ENCODE measurements at regions not wholly inside any gene's neighbourhood (a gene's known extent, or its start where the extent isn't known, plus 50 kb on each side); places are given as distances from the start of the nearest gene placed in this dataset.

GRCh38 chrX:94041881-94042280, 367.9 kb downstream of the FAM133A start:
- H3K27ac ChIP-seq, result no peak overlapping the region
- no peak for TF ChIP-seq ZFX (IDR thresholded peaks at IDR 0.05; ENCODE audit: borderline replicate concordance)
- TF ChIP-seq CTCF (IDR thresholded peaks at IDR 0.05), result no peak

GRCh38 chrX:94045724-94046123, 371.7 kb downstream of the FAM133A start:
- no peak overlapping the region for H3K27ac ChIP-seq
- TF ChIP-seq CTCF (IDR thresholded peaks at IDR 0.05) (no peak), ZFX (IDR thresholded peaks at IDR 0.05; ENCODE audit: borderline replicate concordance) (no peak)

- no peak for TF ChIP-seq ZFX (IDR thresholded peaks at IDR 0.05; ENCODE audit: borderline replicate concordance)
- no peak for TF ChIP-seq CTCF (IDR thresholded peaks at IDR 0.05)
- H3K27ac ChIP-seq, result no peak overlapping the region
Observed at GRCh38 chrX:94051926-94052325, 377.9 kb downstream of the FAM133A start.

- H3K27ac ChIP-seq, result no peak overlapping the region
- TF ChIP-seq CTCF (IDR thresholded peaks at IDR 0.05) (no peak), ZFX (IDR thresholded peaks at IDR 0.05; ENCODE audit: borderline replicate concordance) (no peak)
Observed at GRCh38 chrX:94053575-94053974, 379.6 kb downstream of the FAM133A start.

- TF ChIP-seq CTCF (IDR thresholded peaks at IDR 0.05) (no peak), ZFX (IDR thresholded peaks at IDR 0.05; ENCODE audit: borderline replicate concordance) (no peak)
- H3K27ac ChIP-seq, result 0 out of 2 replicates have a peak overlapping the region, but pooled peaks have one; percentile 56
Observed at GRCh38 chrX:94057385-94057784, 383.4 kb downstream of the FAM133A start.

GRCh38 chrX:94058728-94059382, 384.8 kb downstream of the FAM133A start:
- TF ChIP-seq CTCF (IDR thresholded peaks at IDR 0.05) (peak; percentile 73), ZFX (IDR thresholded peaks at IDR 0.05; ENCODE audit: borderline replicate concordance) (no peak)
- peak overlapping the region; percentile 56 for H3K27ac ChIP-seq

GRCh38 chrX:94065091-94065490, 391.1 kb downstream of the FAM133A start:
- no peak overlapping the region for H3K27ac ChIP-seq
- no peak for TF ChIP-seq ZFX (IDR thresholded peaks at IDR 0.05; ENCODE audit: borderline replicate concordance)
- TF ChIP-seq CTCF (IDR thresholded peaks at IDR 0.05), result no peak
